ENCODE measurements at regions not wholly inside any gene's neighbourhood (a gene's known extent, or its start where the extent isn't known, plus 50 kb on each side); places are given as distances from the start of the nearest gene placed in this dataset.
"Not testable (repeated sequence)": the region's sequence is repeated elsewhere in the genome, so short reads cannot be mapped to it uniquely, and the experiment has no call there.

- DNase-seq (ENCODE audit: low spot score): no peak
Observed at GRCh38 chr14:43161477-43161876, 1345.6 kb downstream of the FSCB start.

DNA sequence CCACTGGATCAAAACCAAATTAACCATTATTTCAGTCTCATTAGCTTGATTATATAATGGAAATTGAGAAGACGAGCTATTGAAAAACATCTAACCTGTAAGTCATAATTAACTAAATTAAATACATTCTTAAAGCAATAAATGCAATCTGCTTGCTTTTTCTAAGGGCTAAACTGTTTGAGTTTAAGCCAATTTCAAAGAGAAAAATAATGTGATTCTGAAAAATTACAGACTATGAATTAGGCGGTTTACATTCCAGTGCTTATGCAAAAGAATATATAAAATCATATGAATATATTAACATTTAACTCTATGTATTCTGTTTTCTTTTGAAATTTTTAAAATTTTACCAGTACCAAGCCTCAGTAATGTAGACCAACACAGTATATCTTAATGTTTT is 1349.4 kb downstream of the FSCB start:
- no peak for DNase-seq (ENCODE audit: low spot score)

GRCh38 chr14:43155924-43156323 is 1351.2 kb downstream of the FSCB start:
- DNase-seq (ENCODE audit: low spot score): no peak

DNA sequence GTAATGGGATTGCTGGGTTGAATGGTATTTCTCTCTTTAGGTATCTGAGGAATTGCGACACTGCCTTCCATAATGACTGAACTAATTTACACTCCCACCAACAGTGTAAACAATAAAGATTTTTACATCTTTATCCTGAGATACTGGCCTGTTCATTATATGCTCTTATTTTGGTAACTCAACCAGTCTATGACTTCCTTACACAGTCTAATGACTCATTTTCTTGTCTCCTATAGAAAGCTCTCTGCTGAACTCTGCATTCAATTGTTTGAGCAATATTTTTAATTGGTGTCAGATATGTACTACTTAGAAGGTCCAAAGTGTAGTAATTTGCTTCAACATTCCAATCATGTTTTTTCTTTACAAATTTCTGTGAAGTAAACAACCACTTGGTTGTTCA is 1351.8 kb downstream of the FSCB start:
- no peak for DNase-seq (ENCODE audit: low spot score)

DNA sequence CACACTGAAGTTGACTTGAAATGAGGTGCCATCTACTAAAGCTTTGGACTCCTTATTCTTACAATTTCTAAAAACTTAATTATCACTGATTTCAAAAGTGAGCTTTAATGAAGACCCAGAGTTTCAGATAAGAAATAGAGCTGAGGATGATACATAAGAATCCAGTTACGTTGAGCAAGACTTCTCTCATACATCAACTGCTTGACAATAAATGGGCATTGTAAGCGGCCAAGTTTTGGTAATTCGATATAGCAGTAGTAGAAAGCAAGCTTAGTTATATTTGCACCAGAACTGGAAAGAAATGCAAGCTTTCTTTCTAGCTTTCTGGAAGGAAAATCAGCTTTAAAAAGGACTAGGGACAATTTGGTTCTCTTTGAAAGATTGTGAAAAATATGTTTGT is 1359.6 kb downstream of the FSCB start:
- no peak for DNase-seq (ENCODE audit: low spot score)

GRCh38 chr14:43145361-43145760 is 1361.7 kb downstream of the FSCB start:
- DNase-seq (ENCODE audit: low spot score): no peak

DNA sequence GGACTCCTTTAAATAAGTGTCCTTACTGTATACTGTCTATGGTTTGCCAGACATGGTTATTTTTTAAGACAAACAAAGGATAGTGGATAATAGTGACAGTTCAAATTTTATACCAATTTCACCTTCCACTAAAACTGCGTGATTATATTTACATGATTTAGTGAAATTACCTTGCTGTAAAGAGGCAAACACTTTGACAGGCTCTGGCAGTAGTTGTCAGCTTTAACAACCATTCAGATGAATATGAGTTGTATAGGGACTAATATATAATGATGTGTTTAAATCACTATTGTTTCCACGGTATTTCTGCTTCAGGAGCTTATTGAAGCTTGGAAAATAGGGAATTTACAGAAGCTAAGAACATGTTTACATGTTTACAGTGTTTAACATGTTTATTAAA is 1364.0 kb downstream of the FSCB start:
- DNase-seq (ENCODE audit: low spot score): no peak

DNA sequence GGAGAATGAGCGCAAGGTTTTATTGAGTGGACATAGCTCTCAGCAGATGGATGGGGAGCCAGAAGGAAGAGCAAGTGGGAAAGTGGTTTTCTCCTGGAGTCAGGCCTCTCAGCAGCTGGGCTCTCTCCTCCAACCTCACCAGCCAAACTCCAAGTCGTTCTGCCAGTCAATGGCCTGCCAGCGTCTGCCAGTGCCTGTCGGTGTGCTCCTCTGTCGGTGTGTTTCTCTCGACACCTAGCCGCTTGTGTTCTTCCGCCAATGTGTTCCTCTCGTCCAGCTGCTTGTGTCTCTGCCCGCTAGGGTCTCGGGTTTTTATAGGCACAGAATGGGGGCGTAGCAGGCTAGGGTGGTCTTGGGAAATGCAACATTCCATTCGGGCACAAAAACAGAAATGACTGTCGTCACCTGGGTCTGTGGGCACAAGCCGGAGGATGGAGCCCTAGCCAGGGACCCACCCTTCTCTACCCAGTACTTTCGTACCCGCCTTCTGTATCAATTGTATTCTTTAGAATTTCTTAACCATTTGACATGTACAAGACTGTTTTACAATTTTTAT is 1365.4 kb downstream of the FSCB start:
- DNase-seq (ENCODE audit: low spot score): no peak

GRCh38 chr14:43140453-43140852 is 1366.6 kb downstream of the FSCB start:
- no peak for DNase-seq (ENCODE audit: low spot score)

- no peak for DNase-seq (ENCODE audit: low spot score)
Observed at GRCh38 chr14:43135877-43136411, 1371.1 kb downstream of the FSCB start.

DNA sequence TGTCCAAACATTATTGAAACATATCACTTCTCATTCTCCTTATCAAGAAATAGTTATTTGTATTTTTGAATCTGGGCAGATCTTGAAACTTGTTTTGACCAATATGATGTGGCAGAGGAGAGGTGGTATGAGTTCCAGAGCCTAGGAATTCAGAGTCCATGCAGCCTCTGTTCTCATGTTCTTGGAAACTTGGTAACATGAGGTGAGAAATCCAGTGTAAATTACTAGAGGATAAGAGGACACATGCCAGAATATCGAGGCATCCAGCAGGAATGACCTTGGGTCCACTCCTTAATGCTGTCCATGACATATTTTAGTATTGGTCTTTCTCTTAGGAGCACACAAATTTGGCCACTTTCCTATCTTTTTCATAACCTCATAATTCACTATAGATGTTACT is 1374.6 kb downstream of the FSCB start:
- no peak for DNase-seq (ENCODE audit: low spot score)

DNA sequence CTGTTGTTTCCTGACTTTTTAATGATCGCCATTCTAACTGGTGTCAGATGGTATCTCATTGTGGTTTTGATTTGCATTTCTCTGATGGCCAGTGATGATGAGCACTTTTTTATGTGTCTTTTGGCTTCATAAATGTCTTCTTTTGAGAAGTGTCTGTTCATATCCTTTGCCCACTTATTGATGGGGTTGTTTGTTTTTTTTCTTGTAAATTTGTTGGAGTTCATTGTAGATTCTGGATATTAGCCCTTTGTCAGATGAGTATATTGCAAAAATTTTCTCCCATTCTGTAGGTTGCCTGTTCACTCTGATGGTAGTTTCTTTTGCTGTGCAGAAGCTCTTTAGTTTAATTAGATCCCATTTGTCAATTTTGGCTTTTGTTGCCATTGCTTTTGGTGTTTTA is 1378.7 kb downstream of the FSCB start:
- DNase-seq (ENCODE audit: low spot score): not testable (repeated sequence)

DNA sequence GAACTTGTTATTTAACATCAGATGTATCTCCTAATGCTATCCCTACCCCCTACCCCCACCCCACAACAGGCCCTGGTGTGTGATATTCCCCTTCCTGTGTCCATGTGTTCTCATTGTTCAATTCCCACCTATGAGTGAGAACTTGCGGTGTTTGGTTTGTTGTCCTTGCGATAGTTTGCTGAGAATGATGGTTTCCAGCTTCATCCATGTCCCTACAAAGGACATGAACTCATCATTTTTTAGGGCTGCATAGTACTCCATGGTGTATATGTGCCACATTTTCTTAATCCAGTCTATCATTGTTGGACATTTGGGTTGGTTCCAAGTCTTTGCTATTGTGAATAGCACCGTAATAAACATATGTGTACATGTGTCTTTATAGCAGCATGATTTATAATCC is 1379.2 kb downstream of the FSCB start:
- not testable (repeated sequence) for DNase-seq (ENCODE audit: low spot score)

DNA sequence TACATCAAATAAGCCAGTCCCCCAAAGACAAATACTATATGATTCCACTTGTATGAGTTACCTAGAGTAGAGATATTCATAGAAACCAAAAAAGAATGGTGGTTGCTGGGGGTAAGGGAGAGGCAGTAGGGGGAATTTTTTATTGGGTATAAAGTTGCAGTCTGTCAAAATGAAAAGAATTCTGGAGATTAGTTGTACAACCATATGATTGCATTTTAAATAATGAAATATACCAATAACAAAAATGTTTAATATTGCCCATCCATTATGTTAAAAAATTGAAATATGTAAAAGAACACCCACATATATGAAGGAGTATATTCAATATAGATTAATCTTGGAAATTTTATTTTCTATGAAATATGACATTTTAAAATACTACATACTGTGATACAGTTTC is 1383.5 kb downstream of the FSCB start:
- DNase-seq (ENCODE audit: low spot score): no peak

DNA sequence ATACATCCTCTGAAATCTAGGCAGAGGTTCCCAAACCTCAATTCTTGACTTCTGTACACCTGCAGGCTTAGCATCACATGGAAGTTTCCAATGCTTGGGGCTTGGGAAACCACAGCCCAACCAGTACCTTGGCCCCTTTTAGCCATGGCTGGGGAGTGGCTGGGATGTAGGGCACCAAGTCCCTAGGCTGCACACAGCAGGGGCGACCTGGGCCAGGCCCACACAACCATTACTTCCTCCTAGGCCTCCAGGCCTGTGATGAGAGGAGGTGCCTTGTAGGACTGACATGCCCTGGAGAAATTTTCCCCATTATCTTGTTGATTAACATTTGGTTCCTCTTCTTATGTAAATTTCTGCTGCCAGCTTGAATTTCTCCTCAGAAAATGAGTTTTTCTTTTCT is 1387.4 kb downstream of the FSCB start:
- no peak for DNase-seq (ENCODE audit: low spot score)

DNA sequence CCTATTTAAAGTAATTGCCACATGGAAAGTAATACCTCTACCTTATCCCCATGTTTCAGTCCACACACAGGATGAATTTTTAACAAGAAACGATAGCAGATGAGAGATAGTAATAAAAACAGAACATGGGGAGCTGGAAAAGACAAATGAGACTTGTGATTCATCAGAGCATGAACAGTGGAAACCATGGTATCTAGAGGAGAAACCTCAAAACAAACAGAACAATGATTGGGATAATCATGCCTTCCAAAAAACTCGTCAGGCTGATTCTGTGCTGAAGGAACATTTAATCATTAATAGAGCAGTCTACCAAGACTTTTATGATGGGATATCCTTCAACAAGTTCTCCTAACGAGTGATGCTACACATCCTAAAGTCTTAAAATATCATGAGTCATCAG is 1390.7 kb downstream of the FSCB start:
- no peak for DNase-seq (ENCODE audit: low spot score)

GRCh38 chr14:43105305-43105704 is 1401.8 kb downstream of the FSCB start:
- no peak for DNase-seq (ENCODE audit: low spot score)

- no peak for DNase-seq (ENCODE audit: low spot score)
Observed at GRCh38 chr14:43090380-43090779, 1416.7 kb downstream of the FSCB start.

GRCh38 chr14:43087666-43088065 is 1419.4 kb downstream of the FSCB start:
- no peak for DNase-seq (ENCODE audit: low spot score)

- DNase-seq (ENCODE audit: low spot score): no peak
Observed at GRCh38 chr14:43085819-43086218, 1421.3 kb downstream of the FSCB start.

DNA sequence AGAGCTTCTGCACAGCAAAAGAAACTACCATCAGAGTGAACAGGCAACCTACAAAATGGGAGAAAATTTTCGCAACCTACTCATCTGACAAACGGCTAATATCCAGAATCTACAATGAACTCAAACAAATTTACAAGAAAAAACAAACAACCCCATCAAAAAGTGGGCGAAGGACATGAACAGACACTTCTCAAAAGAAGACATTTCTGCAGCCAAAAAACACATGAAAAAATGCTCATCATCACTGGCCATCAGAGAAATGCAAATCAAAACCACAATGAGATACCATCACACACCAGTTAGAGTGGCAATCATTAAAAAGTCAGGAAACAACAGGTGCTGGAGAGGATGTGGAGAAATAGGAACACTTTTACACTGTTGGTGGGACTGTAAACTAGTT is 1439.7 kb downstream of the FSCB start:
- DNase-seq (ENCODE audit: low spot score): not testable (repeated sequence)

- no peak for DNase-seq (ENCODE audit: low spot score)
Observed at GRCh38 chr14:43056106-43056505, 1449.4 kb downstream of the LRFN5 start.

DNA sequence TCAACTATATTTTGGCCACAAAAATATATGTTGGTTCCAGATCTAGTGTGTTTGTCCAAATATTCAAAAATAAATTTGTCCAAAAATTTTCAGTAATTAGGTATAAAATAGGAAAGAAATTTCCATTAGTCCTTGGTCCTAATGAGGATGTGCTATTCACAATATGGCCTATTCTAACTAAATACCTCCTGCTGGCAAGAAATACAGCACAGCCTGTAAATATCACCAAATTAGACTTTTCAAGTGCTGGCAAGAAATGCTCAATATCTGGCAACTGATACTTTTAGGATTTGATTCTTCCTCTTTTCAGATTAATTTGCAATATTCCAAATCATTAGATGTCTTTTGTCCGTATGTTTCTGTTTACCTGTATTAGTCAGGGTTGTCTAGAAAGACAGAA is 1446.2 kb downstream of the LRFN5 start:
- DNase-seq (ENCODE audit: low spot score): no peak

- DNase-seq (ENCODE audit: low spot score): no peak
Observed at GRCh38 chr14:43043850-43044249, 1437.2 kb downstream of the LRFN5 start.

- DNase-seq (ENCODE audit: low spot score): no peak
Observed at GRCh38 chr14:43042408-43042807, 1435.7 kb downstream of the LRFN5 start.
